ENCODE measurements at regions not wholly inside any gene's neighbourhood (a gene's known extent, or its start where the extent isn't known, plus 50 kb on each side); places are given as distances from the start of the nearest gene placed in this dataset.
A peak's percentile ranks its signal among the peaks of the same experiment; 100 is the strongest.

DNA sequence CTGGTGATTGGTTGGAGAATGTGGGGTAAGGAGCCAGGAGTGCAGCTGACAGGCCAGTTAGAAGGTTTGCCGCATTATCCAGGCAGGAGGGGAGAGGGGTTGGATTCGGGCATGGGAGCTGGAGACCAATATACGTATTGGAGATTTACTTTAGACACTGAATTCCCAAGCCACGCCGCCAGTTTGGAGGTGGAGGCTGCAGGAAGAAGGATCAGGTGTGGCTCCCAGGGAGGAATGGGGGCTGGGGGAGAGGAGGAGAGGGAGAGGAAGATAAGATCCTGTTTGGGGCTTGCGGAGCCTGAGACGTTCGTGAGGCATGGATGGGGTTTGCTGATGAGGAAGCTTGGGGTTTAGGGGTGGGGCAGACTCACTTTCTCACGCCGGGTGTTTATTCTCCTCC, 155.1 kb upstream of the IGSF21 start:
- no peak overlapping the region for H3K14ac ChIP-seq (ENCODE audit: insufficient read depth, low read length)
- no peaks in the 10 kb centered on the region for H3K9me3 ChIP-seq (ENCODE audit: control insufficient read depth, low read depth, low read length)
- H4K20me1 ChIP-seq (ENCODE audit: control insufficient read depth, insufficient read depth, insufficient read length), result no peaks in the 10 kb centered on the region
- no peak overlapping the region for H2AK5ac ChIP-seq (ENCODE audit: insufficient read length, low read length)
- H4K8ac ChIP-seq (replicated peaks; ENCODE audit: insufficient read length, low read depth, low read length), result no peak overlapping the region
- no peak overlapping the region for H3K4ac ChIP-seq (ENCODE audit: low read depth, low read length)
- no peaks in the 10 kb centered on the region for H3K79me2 ChIP-seq (ENCODE audit: insufficient read depth, low read length)
- H2AFZ ChIP-seq (ENCODE audit: low read length), result no peak overlapping the region
- H2BK120ac ChIP-seq (ENCODE audit: low read depth, low read length, poor library complexity, severe bottlenecking), result no peak overlapping the region
- no peak for DNase-seq
- H3T11ph ChIP-seq (ENCODE audit: low read length), result no peak overlapping the region
- H2BK5ac ChIP-seq (ENCODE audit: insufficient read length, low read length), result no peak overlapping the region
- H4K5ac ChIP-seq (ENCODE audit: insufficient read length, low read depth, low read length), result no peak overlapping the region
- no peaks in the 10 kb centered on the region; the same call in 1 of the 2 replicates for H3K27me3 ChIP-seq (ENCODE audit: insufficient read depth, low read length)
- Mint-ChIP-seq H3K9me3 (no peaks in the 10 kb centered on the region; a peak in 1 of 5 replicates), H3K27me3 (ENCODE audit: low read depth) (peaks cover 15% of the 10 kb centered on the region), H3K27ac (peak overlapping the region in 1 of 3 experiments; percentile 2; a peak in 1 of 7 replicates), H3K4me3 (no peak overlapping the region), H3K4me1 (peaks cover 19 to 28% of the 10 kb centered on the region in 2 experiments), H3K36me3 (ENCODE audit: insufficient read depth in 1 of 3, low read depth in 3 of 3) (no peaks in the 10 kb centered on the region)
- whole genome bisulfite sequencing (ENCODE audit: extremely low coverage, insufficient read length, low lambda C conversion rate), result no CpG with 5 or more reads among the region's 10 CpGs
- H2BK20ac ChIP-seq (ENCODE audit: low read depth, low read length, poor library complexity, severe bottlenecking), result no peak overlapping the region
- H3K23me2 ChIP-seq (ENCODE audit: insufficient read length, low read depth, low read length, poor library complexity, severe bottlenecking), result no peaks in the 10 kb centered on the region
- no peak overlapping the region for H3K56ac ChIP-seq (ENCODE audit: insufficient read length, low read depth, low read length)
- no peaks in the 10 kb centered on the region for H3K79me1 ChIP-seq (ENCODE audit: insufficient read depth, low read depth, low read length, poor library complexity, severe bottlenecking)
- H3K9ac ChIP-seq (ENCODE audit: extremely low read depth, insufficient read length, low read length), result no peak overlapping the region
- H3K23ac ChIP-seq (ENCODE audit: insufficient read length, low read depth, low read length), result no peak overlapping the region
- H3K4me1 ChIP-seq (ENCODE audit: insufficient read depth, low read length), result 0 out of 2 replicates have a peak, but pooled peaks cover 3% of the 10 kb centered on the region
- no peak overlapping the region for H3K4me2 ChIP-seq (ENCODE audit: insufficient read depth, insufficient read length, low read length)
- no peak overlapping the region for H3K27ac ChIP-seq (ENCODE audit: insufficient read length, low read depth, low read length)
- TF ChIP-seq, protein P1, sequence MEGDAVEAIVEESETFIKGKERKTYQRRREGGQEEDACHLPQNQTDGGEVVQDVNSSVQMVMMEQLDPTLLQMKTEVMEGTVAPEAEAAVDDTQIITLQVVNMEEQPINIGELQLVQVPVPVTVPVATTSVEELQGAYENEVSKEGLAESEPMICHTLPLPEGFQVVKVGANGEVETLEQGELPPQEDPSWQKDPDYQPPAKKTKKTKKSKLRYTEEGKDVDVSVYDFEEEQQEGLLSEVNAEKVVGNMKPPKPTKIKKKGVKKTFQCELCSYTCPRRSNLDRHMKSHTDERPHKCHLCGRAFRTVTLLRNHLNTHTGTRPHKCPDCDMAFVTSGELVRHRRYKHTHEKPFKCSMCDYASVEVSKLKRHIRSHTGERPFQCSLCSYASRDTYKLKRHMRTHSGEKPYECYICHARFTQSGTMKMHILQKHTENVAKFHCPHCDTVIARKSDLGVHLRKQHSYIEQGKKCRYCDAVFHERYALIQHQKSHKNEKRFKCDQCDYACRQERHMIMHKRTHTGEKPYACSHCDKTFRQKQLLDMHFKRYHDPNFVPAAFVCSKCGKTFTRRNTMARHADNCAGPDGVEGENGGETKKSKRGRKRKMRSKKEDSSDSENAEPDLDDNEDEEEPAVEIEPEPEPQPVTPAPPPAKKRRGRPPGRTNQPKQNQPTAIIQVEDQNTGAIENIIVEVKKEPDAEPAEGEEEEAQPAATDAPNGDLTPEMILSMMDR (conservative IDR thresholded peaks at IDR 0.05), result no peak
- no peak overlapping the region for H2BK12ac ChIP-seq (ENCODE audit: insufficient read length, low read depth, low read length)
- no peak overlapping the region for H4K91ac ChIP-seq (ENCODE audit: insufficient read length, low read depth, low read length)
- no peak overlapping the region for H3K18ac ChIP-seq (ENCODE audit: insufficient read length, low read depth, low read length)
- H2BK15ac ChIP-seq (ENCODE audit: low read depth, low read length), result no peak overlapping the region

All from H9 (cell line).